SK-N-MC (cell line): ENCODE measurements at regions not wholly inside any gene's neighbourhood (a gene's known extent, or its start where the extent isn't known, plus 50 kb on each side); places are given as distances from the start of the nearest gene placed in this dataset.

Experiments
- EZH2 ChIP-seq: fragments of 200-600 bp; sonication (generic); IDR thresholded peaks from one replicate; pipeline ENCODE4 v1.6.1; 2017; ENCODE audit warnings: antibody characterized with exemption
- FOXP2 ChIP-seq: optimal IDR thresholded peaks from 2 replicates; pipeline ENCODE3; 2011; ENCODE audit warnings: mild to moderate bottlenecking, moderate library complexity; ENCODE audit not compliant: insufficient read depth; ENCODE audit errors: extremely low read length, control extremely low read depth
- POLR2AphosphoS5 ChIP-seq: IDR thresholded peaks from 2 replicates; pipeline ENCODE4 v1.6.1; 2012; ENCODE audit warnings: mild to moderate bottlenecking, low read depth, low read length, borderline replicate concordance

- TF ChIP-seq POLR2AphosphoS5, result no peak
- TF ChIP-seq EZH2, result no peak
- no peak for TF ChIP-seq FOXP2
These were observed 72.3 kb upstream of the MEF2A start for GRCh38 chr15:99493461-99493860.
